K562 (cell line): ENCODE measurements at regions not wholly inside any gene's neighbourhood (a gene's known extent, or its start where the extent isn't known, plus 50 kb on each side); places are given as distances from the start of the nearest gene placed in this dataset.

Experiments used
- ATAC-seq: fragments of 200-7000 bp; cut with Tn5 transposase; 3 replicates; pipeline ENCODE4 v1.9.1; 2020; ENCODE audit warnings: moderate library complexity
- BruUV-seq: library from RNA; stranded (reverse); fragments of 400-500 nt; replicated peaks from 2 replicates; lab custom pipeline; 2021; lab: Mats Ljungman, UMichigan
- CTCF ChIA-PET: fragments of 300-600 bp; formaldehyde crosslinking; extraction: SDS; loops from one replicate; lab custom pipeline; 2021; ENCODE audit warnings: low intra/inter-chr PET ratio; lab: Yijun Ruan, JAX
- POLR2A ChIA-PET: fragments of 300-600, 350-650 bp; sonication (Branson Sonifier 250); formaldehyde crosslinking; extraction: SDS; loops from one replicate; lab custom pipeline; 2021; ENCODE audit warnings: antibody characterized with exemption, inconsistent platforms; lab: Yijun Ruan, JAX
- DNase-seq, 4 experiments: peaks; one replicate each; pipeline versions ENCODE4 v3.0.0 to v3.0.0-alpha.2; 2011 to 2018; ENCODE audit warnings: low spot score in 3 of 4, mixed read lengths in 3 of 4; ENCODE audit errors: extremely low read depth in 1 of 4
- FAIRE-seq: peaks from 2 replicates; lab custom pipeline; 2011; peaks lifted over from hg19 to GRCh38; lab: Jason Lieb, UNC
- H2AFZ ChIP-seq: 2 replicates; pipeline ENCODE4 v1.6.0; 2011; ENCODE audit warnings: low read depth, low read length, control low read depth, inconsistent platforms
- H3K27ac ChIP-seq: fragments of 200-600 bp; 3 replicates; pipeline ENCODE4 v1.8.0; 2011; ENCODE audit warnings: low read depth, mild to moderate bottlenecking, control low read depth, inconsistent platforms, low read length, moderate library complexity, mixed read lengths; ENCODE audit errors: extremely low read depth
- H3K27me3 ChIP-seq, 2 experiments: fragments of 300-600 bp in 1 of 2; 2 replicates in 1 of 2; 3 replicates in 1 of 2; pipeline versions ENCODE4 v1.6.0 to v1.8.0; 2011; ENCODE audit warnings: inconsistent platforms in 2 of 2, low read length in 2 of 2, mild to moderate bottlenecking in 1 of 2, mixed read lengths in 1 of 2, moderate library complexity in 1 of 2; ENCODE audit not compliant: control insufficient read depth in 2 of 2, insufficient read depth in 2 of 2
- H3K36me3 ChIP-seq: fragments of 300-600 bp; 3 replicates; pipeline ENCODE4 v1.8.0; 2011; ENCODE audit warnings: mild to moderate bottlenecking, low read length, inconsistent platforms; ENCODE audit not compliant: control insufficient read depth, insufficient read depth
- H3K4me1 ChIP-seq, 2 experiments: fragments of 200-600 bp in 1 of 2; replicated peaks in 1 of 2; 2 replicates in 1 of 2; 3 replicates in 1 of 2; pipeline versions ENCODE4 v1.5.1 to v1.8.0; 2011; ENCODE audit warnings: inconsistent platforms in 2 of 2, low read length in 2 of 2, mild to moderate bottlenecking in 1 of 2, mixed read lengths in 1 of 2, moderate library complexity in 1 of 2; ENCODE audit not compliant: control insufficient read depth in 2 of 2, insufficient read depth in 2 of 2
- H3K4me2 ChIP-seq: 2 replicates; pipeline ENCODE4 v1.6.1; 2011; ENCODE audit warnings: low read length, control low read depth, inconsistent platforms, mixed read lengths; ENCODE audit not compliant: insufficient read depth
- H3K4me3 ChIP-seq: fragments of 200-600 bp; sonication (generic), shearing (Covaris generic); 2 replicates; pipeline ENCODE4 v1.5.1; 2016; ENCODE audit warnings: control low read depth, inconsistent platforms
- H3K79me2 ChIP-seq: fragments of 200-600 bp; 3 replicates; pipeline ENCODE4 v1.8.0; 2011; ENCODE audit warnings: low read length, inconsistent platforms; ENCODE audit not compliant: control insufficient read depth, insufficient read depth
- H3K9ac ChIP-seq, 2 experiments: 2 replicates each; pipeline versions ENCODE4 v1.6.0 to v1.6.1; 2011; ENCODE audit warnings: low read depth in 2 of 2, low read length in 2 of 2, control low read depth in 1 of 2, inconsistent platforms in 1 of 2, mild to moderate bottlenecking in 1 of 2, mixed read lengths in 1 of 2; ENCODE audit not compliant: insufficient read depth in 1 of 2
- H3K9me1 ChIP-seq: one replicate; pipeline ENCODE4 v1.6.0; 2011; ENCODE audit warnings: inconsistent platforms, mild to moderate bottlenecking, low read length, moderate library complexity; ENCODE audit not compliant: control insufficient read depth, insufficient read depth
- H3K9me3 ChIP-seq: replicated peaks from 2 replicates; pipeline ENCODE4 v1.5.1; 2011; ENCODE audit warnings: low read depth, low read length, inconsistent platforms; ENCODE audit not compliant: control insufficient read depth, insufficient read depth
- H4K20me1 ChIP-seq: replicated peaks from 2 replicates; pipeline ENCODE4 v1.6.1; 2011; ENCODE audit warnings: low read length, inconsistent platforms, mixed read lengths; ENCODE audit not compliant: control insufficient read depth, insufficient read depth
- HDAC3 ChIP-seq: fragments of 450-650 bp; IDR thresholded peaks from 2 replicates; pipeline ENCODE4 v1.6.1; 2018; ENCODE audit warnings: borderline replicate concordance, mild to moderate bottlenecking, moderate library complexity; ENCODE audit not compliant: partially characterized antibody
- HMG20A ChIP-seq: fragments of 450-650 bp; formaldehyde crosslinking; conservative IDR thresholded peaks from 2 replicates; pipeline ENCODE4 v1.4.0; 2020; ENCODE audit warnings: mild to moderate bottlenecking, mixed read lengths
- HNRNPUL1 ChIP-seq: fragments of 200-400 bp; formaldehyde crosslinking; IDR thresholded peaks from 2 replicates; pipeline ENCODE4 v1.6.1; 2017; ENCODE audit warnings: low read length
- PHB ChIP-seq: fragments of 250-450 bp; sonication (Bioruptor Pico); IDR thresholded peaks from 2 replicates; pipeline ENCODE4 v1.5.0; 2021
- PURB ChIP-seq: sonication (generic); formaldehyde crosslinking; IDR thresholded peaks from 2 replicates; pipeline ENCODE4 v1.9.0; 2021; ENCODE audit warnings: low read depth, mild to moderate bottlenecking, missing genetic modification reagents
- TCF15 ChIP-seq: fragments of 250-450 bp; sonication (Bioruptor Pico); IDR thresholded peaks from 2 replicates; pipeline ENCODE4 v1.8.0; 2022; ENCODE audit warnings: moderate library complexity, mild to moderate bottlenecking, inconsistent platforms
- ZNF134 ChIP-seq: fragments of 250-450 bp; sonication (Bioruptor Pico); conservative IDR thresholded peaks from 2 replicates; pipeline ENCODE4 v1.4.0; 2020
- WGBS: fragments of 100-300 bp; shearing (Covaris generic); methylation state at CpG from one replicate; pipeline ENCODE4 v1.1.6; 2016; ENCODE audit warnings: low coverage, mixed read lengths; ENCODE audit not compliant: insufficient coverage; ENCODE audit errors: missing lambda C conversion rate; 5-methylcytosine and 5-hydroxymethylcytosine counted together
- in situ Hi-C: fragments of 300-500 bp; cut with MboI; formaldehyde crosslinking; loops from 4 replicates; pipeline ENCODE4 v1.15.0; 2018; ENCODE audit warnings: inconsistent platforms, mixed read lengths
- intact Hi-C: fragments of 100-400 bp; cut with micrococcal nuclease; formaldehyde crosslinking; loops from 2 replicates; pipeline ENCODE4 v1.14.2; 2022

GRCh38 chr22:49633010-49633324 lies 194.7 kb downstream of the BRD1 start:
- Histone ChIP-seq H3K27ac (no peak overlapping the region), H3K4me3 (no peak overlapping the region), H3K9me1 (no peaks in the 10 kb centered on the region), H3K9ac (no peak overlapping the region; a peak in 1 of 4 replicates), H3K27me3 (no peaks in the 10 kb centered on the region), H3K9me3 (no peaks in the 10 kb centered on the region), H3K79me2 (peaks cover 61% of the 10 kb centered on the region), H3K4me2 (no peak overlapping the region), H2AFZ (no peak overlapping the region), H3K36me3 (peaks cover 6% of the 10 kb centered on the region; the same call in 1 of the 3 replicates), H3K4me1 (peaks cover 0 to 57% of the 10 kb centered on the region in 2 experiments; a peak in 2 of 5 replicates), H4K20me1 (peaks cover 22% of the 10 kb centered on the region)
- no TSS peak for BruUV-seq
- ChIA-PET POLR2A (no interaction called here), CTCF (no interaction called here)
- FAIRE-seq (no peak), ATAC-seq (no peak), DNase-seq (no peak)
- in situ Hi-C loops (no loop called here), intact Hi-C loops (no loop called here)
- 90% methylated on average over 5 of the region's 12 CpGs for WGBS
- TF ChIP-seq HNRNPUL1 (no peak), PURB (CRISPR knock-in tag) (no peak), TCF15 (CRISPR knock-in tag) (no peak), HDAC3 (no peak), ZNF134 (CRISPR knock-in tag) (no peak), HMG20A (no peak), PHB (no peak)
